ENCODE measurements at regions not wholly inside any gene's neighbourhood (a gene's known extent, or its start where the extent isn't known, plus 50 kb on each side); places are given as distances from the start of the nearest gene placed in this dataset.

- TF ChIP-seq, protein P1, sequence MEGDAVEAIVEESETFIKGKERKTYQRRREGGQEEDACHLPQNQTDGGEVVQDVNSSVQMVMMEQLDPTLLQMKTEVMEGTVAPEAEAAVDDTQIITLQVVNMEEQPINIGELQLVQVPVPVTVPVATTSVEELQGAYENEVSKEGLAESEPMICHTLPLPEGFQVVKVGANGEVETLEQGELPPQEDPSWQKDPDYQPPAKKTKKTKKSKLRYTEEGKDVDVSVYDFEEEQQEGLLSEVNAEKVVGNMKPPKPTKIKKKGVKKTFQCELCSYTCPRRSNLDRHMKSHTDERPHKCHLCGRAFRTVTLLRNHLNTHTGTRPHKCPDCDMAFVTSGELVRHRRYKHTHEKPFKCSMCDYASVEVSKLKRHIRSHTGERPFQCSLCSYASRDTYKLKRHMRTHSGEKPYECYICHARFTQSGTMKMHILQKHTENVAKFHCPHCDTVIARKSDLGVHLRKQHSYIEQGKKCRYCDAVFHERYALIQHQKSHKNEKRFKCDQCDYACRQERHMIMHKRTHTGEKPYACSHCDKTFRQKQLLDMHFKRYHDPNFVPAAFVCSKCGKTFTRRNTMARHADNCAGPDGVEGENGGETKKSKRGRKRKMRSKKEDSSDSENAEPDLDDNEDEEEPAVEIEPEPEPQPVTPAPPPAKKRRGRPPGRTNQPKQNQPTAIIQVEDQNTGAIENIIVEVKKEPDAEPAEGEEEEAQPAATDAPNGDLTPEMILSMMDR (IDR thresholded peaks at IDR 0.05): no peak
- no peak overlapping the region for H3K27ac Mint-ChIP-seq (ENCODE audit: unreplicated experiment)
- no peak for DNase-seq (ENCODE audit: extremely low spot score, unreplicated experiment)
- H3K4me1 Mint-ChIP-seq (ENCODE audit: unreplicated experiment): no peaks in the 10 kb centered on the region
- peaks cover 5% of the 10 kb centered on the region for H3K27me3 Mint-ChIP-seq (ENCODE audit: unreplicated experiment)
- no peaks in the 10 kb centered on the region for H3K36me3 Mint-ChIP-seq (ENCODE audit: unreplicated experiment)
- H3K4me3 Mint-ChIP-seq (ENCODE audit: unreplicated experiment): no peak overlapping the region
- peaks cover 16% of the 10 kb centered on the region for H3K9me3 Mint-ChIP-seq (ENCODE audit: unreplicated experiment)
Observed at GRCh38 chr2:16039823-16040222, 99.5 kb downstream of the MYCN start.

GRCh38 chr2:16039055-16039454 lies 98.7 kb downstream of the MYCN start:
- Mint-ChIP-seq H3K36me3 (ENCODE audit: unreplicated experiment) (no peaks in the 10 kb centered on the region), H3K4me3 (ENCODE audit: unreplicated experiment) (no peak overlapping the region), H3K27me3 (ENCODE audit: unreplicated experiment) (peaks cover 5% of the 10 kb centered on the region), H3K27ac (ENCODE audit: unreplicated experiment) (no peak overlapping the region), H3K4me1 (ENCODE audit: unreplicated experiment) (no peaks in the 10 kb centered on the region), H3K9me3 (ENCODE audit: unreplicated experiment) (peaks cover 20% of the 10 kb centered on the region)
- no peak for DNase-seq (ENCODE audit: extremely low spot score, unreplicated experiment)
- TF ChIP-seq, protein P1 (IDR thresholded peaks at IDR 0.05): no peak

DNA sequence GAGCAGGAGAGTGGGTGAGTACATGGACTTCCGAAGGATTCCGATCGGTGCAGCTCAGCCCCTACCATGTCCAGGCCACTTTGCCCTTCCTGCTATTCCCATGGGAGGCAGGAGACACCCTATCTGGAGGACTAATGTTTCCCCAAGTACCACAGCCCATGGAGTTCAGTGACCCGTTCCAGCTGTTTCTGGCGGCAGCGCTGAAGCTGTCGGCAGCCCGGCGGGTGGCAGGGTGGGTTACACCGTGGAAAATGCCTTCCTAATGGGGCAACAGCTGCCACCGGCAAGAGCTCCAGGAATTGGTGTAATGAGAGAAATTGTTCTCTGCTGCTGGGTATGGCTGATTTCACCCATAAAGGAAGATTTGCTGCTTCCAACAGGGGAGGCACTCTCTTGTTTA lies 98.3 kb downstream of the MYCN start:
- Mint-ChIP-seq H3K4me3 (ENCODE audit: unreplicated experiment) (no peak overlapping the region), H3K36me3 (ENCODE audit: unreplicated experiment) (no peaks in the 10 kb centered on the region), H3K27ac (ENCODE audit: unreplicated experiment) (no peak overlapping the region), H3K4me1 (ENCODE audit: unreplicated experiment) (no peaks in the 10 kb centered on the region), H3K27me3 (ENCODE audit: unreplicated experiment) (peaks cover 5% of the 10 kb centered on the region), H3K9me3 (ENCODE audit: unreplicated experiment) (peaks cover 20% of the 10 kb centered on the region)
- DNase-seq (ENCODE audit: extremely low spot score, unreplicated experiment): no peak
- TF ChIP-seq, protein P1 (IDR thresholded peaks at IDR 0.05): no peak

GRCh38 chr2:16037808-16038457 lies 97.6 kb downstream of the MYCN start:
- Mint-ChIP-seq H3K27me3 (ENCODE audit: unreplicated experiment) (peaks cover 5% of the 10 kb centered on the region), H3K36me3 (ENCODE audit: unreplicated experiment) (no peaks in the 10 kb centered on the region), H3K9me3 (ENCODE audit: unreplicated experiment) (peaks cover 14% of the 10 kb centered on the region), H3K4me3 (ENCODE audit: unreplicated experiment) (no peak overlapping the region), H3K27ac (ENCODE audit: unreplicated experiment) (no peak overlapping the region), H3K4me1 (ENCODE audit: unreplicated experiment) (no peaks in the 10 kb centered on the region)
- TF ChIP-seq, protein P1 (IDR thresholded peaks at IDR 0.05): no peak
- no peak for DNase-seq (ENCODE audit: extremely low spot score, unreplicated experiment)

DNA sequence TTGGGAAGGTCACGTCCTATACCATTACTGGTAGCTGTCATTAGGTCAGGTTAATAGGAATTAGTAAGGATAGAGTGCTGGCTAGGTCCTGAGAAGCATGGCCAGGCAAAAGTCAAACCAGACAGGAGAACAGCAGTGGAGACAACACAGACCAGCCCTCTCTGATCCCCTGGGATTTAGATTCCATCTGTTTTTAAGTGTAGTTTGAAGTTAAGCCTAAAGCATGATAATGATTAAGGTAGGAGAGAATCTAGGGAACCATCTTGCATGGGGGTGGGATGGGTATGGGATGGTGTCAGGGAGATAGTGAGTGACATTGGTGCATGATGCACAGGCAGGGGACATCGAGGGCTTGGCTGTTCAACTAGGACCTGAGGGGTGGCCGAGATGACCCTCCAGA lies 96.6 kb downstream of the MYCN start:
- H3K9me3 Mint-ChIP-seq (ENCODE audit: unreplicated experiment): peaks cover 19% of the 10 kb centered on the region
- H3K4me3 Mint-ChIP-seq (ENCODE audit: unreplicated experiment): no peak overlapping the region
- H3K4me1 Mint-ChIP-seq (ENCODE audit: unreplicated experiment): no peaks in the 10 kb centered on the region
- no peak for DNase-seq (ENCODE audit: extremely low spot score, unreplicated experiment)
- H3K36me3 Mint-ChIP-seq (ENCODE audit: unreplicated experiment): no peaks in the 10 kb centered on the region
- no peak overlapping the region for H3K27ac Mint-ChIP-seq (ENCODE audit: unreplicated experiment)
- peaks cover 5% of the 10 kb centered on the region for H3K27me3 Mint-ChIP-seq (ENCODE audit: unreplicated experiment)
- TF ChIP-seq, protein P1 (IDR thresholded peaks at IDR 0.05): no peak

All from osteocyte (in vitro differentiated cells).